Large intestine (tissue), 3 donors: ENCODE measurements at regions not wholly inside any gene's neighbourhood (a gene's known extent, or its start where the extent isn't known, plus 50 kb on each side); places are given as distances from the start of the nearest gene placed in this dataset.

ENCODE experiments used
- DNase-seq, 2 donors: peaks; one replicate each; pipeline versions ENCODE4 v3.0.0 to v3.0.0-alpha.2; 2013
- H3K27ac ChIP-seq: one replicate; pipeline ENCODE4 v1.5.1; 2013; ENCODE audit warnings: low read length
- H3K27me3 ChIP-seq: 2 replicates; pipeline ENCODE4 v1.6.1; 2013; ENCODE audit warnings: low read length; ENCODE audit not compliant: control insufficient read depth, insufficient read depth
- H3K36me3 ChIP-seq: 2 replicates; pipeline ENCODE4 v1.6.1; 2013; ENCODE audit warnings: low read length; ENCODE audit not compliant: control insufficient read depth, insufficient read depth
- H3K4me1 ChIP-seq: one replicate; pipeline ENCODE4 v1.6.1; 2013; ENCODE audit warnings: low read length; ENCODE audit not compliant: control insufficient read depth, insufficient read depth
- H3K4me3 ChIP-seq: one replicate; pipeline ENCODE4 v1.5.1; 2013; ENCODE audit warnings: low read length
- H3K9me3 ChIP-seq: one replicate; pipeline ENCODE4 v1.6.1; 2013; ENCODE audit warnings: mild to moderate bottlenecking, low read depth, low read length, moderate library complexity; ENCODE audit not compliant: control insufficient read depth
- WGBS: methylation state at CpG from one replicate; pipeline ENCODE4 v1.1.5; 2013; ENCODE audit warnings: low lambda C conversion rate; ENCODE audit not compliant: insufficient coverage; 5-methylcytosine and 5-hydroxymethylcytosine counted together

GRCh38 chr10:4652111-4653010 is 173.6 kb upstream of the AKR1E2 start:
- Histone ChIP-seq H3K36me3 (no peaks in the 10 kb centered on the region), H3K27me3 (peaks cover 2% of the 10 kb centered on the region), H3K9me3 (no peaks in the 10 kb centered on the region), H3K27ac (no peak overlapping the region), H3K4me3 (no peak overlapping the region), H3K4me1 (no peaks in the 10 kb centered on the region)
- WGBS = 58% methylated on average over 4 of the region's 8 CpGs
- DNase-seq = no peak

GRCh38 chr10:4651404-4652037 is 174.5 kb upstream of the AKR1E2 start:
- H3K9me3 ChIP-seq = no peaks in the 10 kb centered on the region
- no peaks in the 10 kb centered on the region for H3K4me1 ChIP-seq
- WGBS = no CpG with 5 or more reads among the region's 5 CpGs
- no peaks in the 10 kb centered on the region for H3K27me3 ChIP-seq
- no peak overlapping the region for H3K4me3 ChIP-seq
- H3K27ac ChIP-seq = no peak overlapping the region
- DNase-seq = no peak
- H3K36me3 ChIP-seq = no peaks in the 10 kb centered on the region

- DNase-seq = no peak
- Histone ChIP-seq H3K27ac (no peak overlapping the region), H3K36me3 (no peaks in the 10 kb centered on the region), H3K27me3 (no peaks in the 10 kb centered on the region), H3K4me1 (no peaks in the 10 kb centered on the region), H3K9me3 (no peaks in the 10 kb centered on the region), H3K4me3 (no peak overlapping the region)
- WGBS = no CpG with 5 or more reads among the region's 6 CpGs
These were observed 175.4 kb upstream of the AKR1E2 start for GRCh38 chr10:4650582-4650981.

- H3K27ac ChIP-seq = no peak overlapping the region
These were observed 176.0 kb upstream of the AKR1E2 start for GRCh38 chr10:4649886-4650508.

GRCh38 chr10:4649471-4649870 is 176.5 kb upstream of the AKR1E2 start:
- H3K9me3 ChIP-seq = no peaks in the 10 kb centered on the region
- no peaks in the 10 kb centered on the region for H3K27me3 ChIP-seq
- no peaks in the 10 kb centered on the region for H3K4me1 ChIP-seq
- no peak overlapping the region for H3K4me3 ChIP-seq
- no peaks in the 10 kb centered on the region for H3K36me3 ChIP-seq
- DNase-seq = no peak
- no peak overlapping the region for H3K27ac ChIP-seq

More at GRCh38 chr10:4649886-4650508, 176.0 kb upstream of the AKR1E2 start:
- Histone ChIP-seq H3K4me3 (no peak overlapping the region), H3K4me1 (no peaks in the 10 kb centered on the region), H3K36me3 (no peaks in the 10 kb centered on the region), H3K27me3 (no peaks in the 10 kb centered on the region), H3K9me3 (no peaks in the 10 kb centered on the region)
- WGBS = 80% methylated on average over 2 of the region's 3 CpGs
- DNase-seq = no peak

GRCh38 chr10:4648999-4649398 is 177.0 kb upstream of the AKR1E2 start:
- H3K36me3 ChIP-seq = no peaks in the 10 kb centered on the region

GRCh38 chr10:4647109-4647785 is 178.8 kb upstream of the AKR1E2 start:
- no peaks in the 10 kb centered on the region for H3K4me1 ChIP-seq
- H3K4me3 ChIP-seq = no peak overlapping the region
- WGBS = no CpG with 5 or more reads among the region's 3 CpGs
- H3K9me3 ChIP-seq = no peaks in the 10 kb centered on the region
- no peaks in the 10 kb centered on the region for H3K36me3 ChIP-seq
- no peak overlapping the region for H3K27ac ChIP-seq
- no peaks in the 10 kb centered on the region for H3K27me3 ChIP-seq
- DNase-seq = no peak

More at GRCh38 chr10:4648999-4649398, 177.0 kb upstream of the AKR1E2 start:
- H3K4me1 ChIP-seq = no peaks in the 10 kb centered on the region
- no peaks in the 10 kb centered on the region for H3K27me3 ChIP-seq
- no CpG with 5 or more reads among the region's 3 CpGs for WGBS
- no peak overlapping the region for H3K4me3 ChIP-seq
- no peak overlapping the region for H3K27ac ChIP-seq
- DNase-seq = no peak
- H3K9me3 ChIP-seq = no peaks in the 10 kb centered on the region

GRCh38 chr10:4646547-4646946 is 179.5 kb upstream of the AKR1E2 start:
- H3K27me3 ChIP-seq = no peaks in the 10 kb centered on the region
- H3K4me1 ChIP-seq = no peaks in the 10 kb centered on the region
- no peak for DNase-seq
- WGBS = no CpG with 5 or more reads among the region's 3 CpGs
- H3K36me3 ChIP-seq = no peaks in the 10 kb centered on the region
- no peak overlapping the region for H3K27ac ChIP-seq
- H3K9me3 ChIP-seq = no peaks in the 10 kb centered on the region
- H3K4me3 ChIP-seq = no peak overlapping the region

GRCh38 chr10:4645836-4646235 is 180.2 kb upstream of the AKR1E2 start:
- no peaks in the 10 kb centered on the region for H3K9me3 ChIP-seq
- no peaks in the 10 kb centered on the region for H3K4me1 ChIP-seq
- H3K36me3 ChIP-seq = no peaks in the 10 kb centered on the region
- H3K4me3 ChIP-seq = no peak overlapping the region
- DNase-seq = no peak
- 75% methylated on average over 2 of the region's 2 CpGs for WGBS
- H3K27ac ChIP-seq = no peak overlapping the region
- no peaks in the 10 kb centered on the region for H3K27me3 ChIP-seq

GRCh38 chr10:4643471-4643870 is 182.5 kb upstream of the AKR1E2 start:
- Histone ChIP-seq H3K4me3 (no peak overlapping the region), H3K4me1 (no peaks in the 10 kb centered on the region), H3K9me3 (no peaks in the 10 kb centered on the region), H3K27me3 (no peaks in the 10 kb centered on the region), H3K27ac (no peak overlapping the region), H3K36me3 (no peaks in the 10 kb centered on the region)
- 67% methylated on average over 1 of the region's 1 CpG for WGBS
- DNase-seq = no peak
